ENCODE measurements at regions not wholly inside any gene's neighbourhood (a gene's known extent, or its start where the extent isn't known, plus 50 kb on each side); places are given as distances from the start of the nearest gene placed in this dataset.
"Not testable (repeated sequence)": the region's sequence is repeated elsewhere in the genome, so short reads cannot be mapped to it uniquely, and the experiment has no call there.

GRCh38 chr2:2912731-2913130 is 464.9 kb downstream of the EIPR1 start:
- intact Hi-C loops (cut with DNase I) = no loop called here
- no peak for DNase-seq (ENCODE audit: low spot score)

- intact Hi-C loops (cut with DNase I) = no loop called here
- DNase-seq (ENCODE audit: low spot score) = no peak
Measured at GRCh38 chr2:2912293-2912692, 465.3 kb downstream of the EIPR1 start.

DNA sequence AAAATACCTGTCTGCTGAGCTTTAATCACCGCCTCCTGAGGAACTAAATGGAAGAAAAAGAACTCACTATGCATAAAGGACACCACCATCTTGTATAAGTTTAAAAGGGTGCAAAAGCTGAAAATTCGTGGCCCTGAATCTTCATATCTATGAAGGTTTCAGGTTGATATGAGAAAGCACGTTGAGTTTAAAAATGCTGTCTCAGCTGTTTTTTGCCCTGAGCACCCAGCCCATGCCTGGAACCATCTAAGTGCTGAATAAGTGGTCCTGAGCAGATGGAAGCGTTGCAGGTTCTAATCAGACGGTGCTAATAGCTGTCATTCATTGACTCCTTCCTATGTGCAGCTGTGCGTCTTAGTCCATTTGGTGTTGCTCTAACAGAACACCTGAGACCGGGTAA is 467.4 kb downstream of the EIPR1 start:
- DNase-seq (ENCODE audit: low spot score) = no peak
- intact Hi-C loops (cut with DNase I) = no loop called here

GRCh38 chr2:2909086-2910035 is 468.3 kb downstream of the EIPR1 start:
- DNase-seq (ENCODE audit: low spot score) = no peak
- intact Hi-C loops (cut with DNase I) = no loop called here

DNA sequence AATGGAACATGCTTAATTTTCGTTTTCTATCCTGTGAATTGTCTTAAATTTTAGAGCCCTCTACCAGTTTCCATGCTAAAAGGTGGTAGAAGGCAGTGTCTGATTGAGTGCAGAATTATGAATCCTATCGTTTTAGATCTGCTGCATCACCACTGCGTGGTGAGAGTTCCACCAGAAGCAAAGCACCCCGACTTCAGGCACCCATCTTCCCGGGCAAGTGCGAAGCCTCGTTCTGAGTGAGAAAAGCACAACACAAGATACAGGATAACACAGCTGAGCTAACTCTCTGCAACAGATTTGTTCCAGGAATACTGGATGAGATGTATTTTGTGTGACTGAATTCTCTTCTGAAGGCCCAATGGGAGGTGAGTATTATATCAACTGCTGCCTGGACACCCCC is 471.5 kb downstream of the EIPR1 start:
- DNase-seq (ENCODE audit: low spot score) = no peak
- intact Hi-C loops (cut with DNase I) = no loop called here

- no peak for DNase-seq (ENCODE audit: low spot score)
- intact Hi-C loops (cut with DNase I) = no loop called here
Measured at GRCh38 chr2:2904721-2905350, 472.8 kb downstream of the EIPR1 start.

DNA sequence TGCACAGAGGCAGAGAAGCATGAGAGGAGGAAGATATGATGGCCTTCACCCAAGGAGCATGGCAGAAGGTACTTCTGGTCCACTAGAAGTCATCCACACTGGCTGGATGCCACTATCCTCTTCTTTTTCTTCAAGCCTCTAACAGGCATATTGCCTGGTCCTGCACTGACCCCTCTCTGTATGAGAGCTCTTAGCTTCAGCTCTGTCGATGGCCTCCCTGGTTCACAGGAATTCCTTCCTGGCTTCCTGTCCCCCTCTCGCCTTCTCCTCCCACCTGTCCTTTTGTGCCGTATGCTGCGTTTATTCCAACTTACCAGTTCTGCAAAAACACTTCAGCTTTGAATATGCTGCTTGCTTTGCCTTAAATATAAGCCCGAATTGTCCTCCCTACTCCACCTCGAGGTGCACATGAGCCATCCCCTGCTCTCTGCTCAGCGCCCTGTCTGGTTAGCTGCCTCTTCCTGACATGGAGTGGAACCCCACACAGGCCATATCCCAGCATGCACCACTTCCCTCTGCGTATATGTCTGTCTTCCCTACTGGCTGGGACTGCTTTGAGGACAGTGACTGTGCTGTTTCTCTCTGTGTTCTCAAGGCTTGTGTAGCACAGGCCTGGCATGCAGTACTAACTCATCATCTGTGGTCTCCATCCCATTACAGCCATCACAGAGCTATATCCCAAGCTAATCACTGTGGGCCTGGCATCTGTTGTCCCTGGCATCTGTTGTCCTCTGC is 474.9 kb downstream of the EIPR1 start:
- DNase-seq (ENCODE audit: low spot score) = no peak
- intact Hi-C loops (cut with DNase I) = no loop called here

DNA sequence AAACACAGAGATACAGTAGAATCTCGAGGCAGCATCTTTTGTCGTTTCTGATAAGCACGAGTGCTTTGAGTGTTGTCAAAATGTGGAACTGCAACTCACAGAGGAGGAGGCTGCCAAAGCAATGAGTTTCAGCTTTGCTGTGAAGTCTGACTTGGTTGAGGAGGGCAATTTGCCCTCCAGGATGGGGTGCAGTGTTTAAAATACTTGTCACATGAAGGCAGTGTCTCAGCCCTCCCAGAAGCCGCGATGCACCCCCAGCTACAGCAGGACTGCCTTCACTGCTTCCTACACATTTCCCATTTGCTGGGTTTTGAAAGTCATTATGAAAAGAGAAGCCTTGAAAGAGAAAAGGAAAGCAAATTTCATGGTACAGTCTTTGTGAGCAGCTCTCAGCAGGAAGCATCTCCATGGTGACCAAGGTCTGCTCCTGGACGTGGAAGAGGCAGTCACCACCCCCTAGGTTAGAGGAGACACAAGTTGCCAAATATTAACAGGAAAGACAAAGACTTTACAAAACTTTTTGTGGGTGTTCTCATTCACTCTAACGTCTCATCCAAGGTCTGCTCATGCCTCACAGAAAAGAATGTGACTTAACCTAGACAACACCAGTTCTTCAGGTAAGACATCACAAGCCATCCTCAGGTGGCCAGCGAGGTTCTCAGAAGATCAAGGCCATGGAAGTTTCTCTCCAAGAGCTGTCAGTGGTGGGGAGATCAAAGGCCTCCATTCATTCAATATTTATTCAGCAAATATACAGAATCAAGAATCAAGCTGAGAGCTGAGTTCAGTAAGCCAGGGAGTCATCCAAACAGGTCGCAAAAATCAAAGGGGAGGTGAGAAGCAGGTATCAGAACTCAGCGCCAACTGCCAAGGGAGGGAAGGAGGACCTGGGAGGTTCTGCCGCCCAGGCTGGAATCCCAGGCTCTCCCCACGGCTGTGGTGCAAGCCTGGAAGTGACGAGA is 476.0 kb downstream of the EIPR1 start:
- intact Hi-C loops (cut with DNase I) = no loop called here
- no peak for DNase-seq (ENCODE audit: low spot score)

GRCh38 chr2:2899826-2900225 is 477.8 kb downstream of the EIPR1 start:
- intact Hi-C loops (cut with DNase I) = no loop called here
- DNase-seq (ENCODE audit: low spot score) = no peak

GRCh38 chr2:2898744-2899143 is 478.9 kb downstream of the EIPR1 start:
- no peak for DNase-seq (ENCODE audit: low spot score)
- intact Hi-C loops (cut with DNase I) = no loop called here

- intact Hi-C loops (cut with DNase I) = no loop called here
- no peak for DNase-seq (ENCODE audit: low spot score)
Measured at GRCh38 chr2:2896643-2897042, 481.0 kb downstream of the EIPR1 start.

DNA sequence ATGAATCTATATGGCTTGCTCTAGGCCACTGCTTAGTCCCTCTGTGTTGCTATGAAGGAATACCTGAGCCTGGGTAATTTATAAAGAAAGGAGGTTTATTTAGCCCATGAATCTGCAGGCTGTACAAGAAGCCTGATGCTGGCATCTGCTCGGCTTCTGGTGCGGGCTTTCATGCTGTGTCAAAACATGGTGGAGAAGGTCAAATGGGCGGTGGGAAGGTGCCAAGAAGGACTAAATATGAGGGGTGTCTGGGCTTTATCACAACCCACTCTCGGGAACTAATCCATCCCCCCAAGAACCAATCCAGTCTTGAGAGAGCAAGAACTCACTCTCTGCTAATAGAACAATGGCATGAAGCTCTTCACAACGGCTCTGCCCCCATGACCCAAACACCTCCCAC is 481.6 kb downstream of the EIPR1 start:
- DNase-seq (ENCODE audit: low spot score) = no peak
- intact Hi-C loops (cut with DNase I) = no loop called here

DNA sequence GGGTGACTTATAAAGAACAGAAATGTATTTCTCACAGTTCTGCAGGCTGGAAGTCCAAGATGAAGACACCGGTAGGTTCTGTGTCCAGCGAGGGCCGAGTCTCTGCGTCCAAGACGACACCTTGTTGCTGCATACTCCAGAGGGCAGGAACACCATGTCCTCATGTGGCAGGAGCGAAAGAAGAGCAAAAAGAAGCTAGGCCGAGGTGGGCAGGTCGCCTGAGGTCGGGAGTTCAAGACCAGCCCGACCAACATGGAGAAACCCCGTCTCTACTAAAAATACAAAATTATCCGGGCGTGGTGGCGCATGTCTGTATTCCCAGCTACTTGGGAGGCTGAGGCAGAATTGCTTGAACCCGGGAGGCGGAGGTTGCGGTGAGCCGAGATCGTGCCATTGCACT is 483.6 kb downstream of the EIPR1 start:
- DNase-seq (ENCODE audit: low spot score); intact Hi-C loops (cut with DNase I): not testable (repeated sequence)

DNA sequence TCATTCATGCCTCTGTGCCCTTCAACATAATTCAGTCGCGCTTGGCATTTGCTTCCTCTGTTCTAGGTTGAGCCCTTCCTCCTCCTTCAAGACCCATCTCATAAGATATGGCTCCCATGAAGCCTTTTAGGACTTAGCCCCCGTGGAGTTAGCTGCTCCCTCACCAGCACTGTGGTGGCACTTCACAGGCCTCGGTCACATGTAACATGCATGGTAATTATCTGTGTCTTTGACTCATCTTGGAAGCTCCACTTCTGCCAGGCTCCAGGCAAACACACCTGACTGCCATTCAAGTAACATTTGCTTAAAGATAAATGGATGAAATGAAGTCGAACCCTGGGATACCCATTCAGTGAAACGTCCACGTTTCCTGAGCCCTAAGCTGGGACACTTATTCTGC is 484.7 kb downstream of the EIPR1 start:
- intact Hi-C loops (cut with DNase I) = no loop called here
- no peak for DNase-seq (ENCODE audit: low spot score)

- DNase-seq (ENCODE audit: low spot score) = no peak
- intact Hi-C loops (cut with DNase I) = no loop called here
Measured at GRCh38 chr2:2892378-2892777, 485.2 kb downstream of the EIPR1 start.

- intact Hi-C loops (cut with DNase I) = no loop called here
- DNase-seq (ENCODE audit: low spot score) = no peak
Measured at GRCh38 chr2:2890901-2891300, 486.7 kb downstream of the EIPR1 start.

- intact Hi-C loops (cut with DNase I) = no loop called here
- no peak for DNase-seq (ENCODE audit: low spot score)
Measured at GRCh38 chr2:2890246-2890645, 487.4 kb downstream of the EIPR1 start.

DNA sequence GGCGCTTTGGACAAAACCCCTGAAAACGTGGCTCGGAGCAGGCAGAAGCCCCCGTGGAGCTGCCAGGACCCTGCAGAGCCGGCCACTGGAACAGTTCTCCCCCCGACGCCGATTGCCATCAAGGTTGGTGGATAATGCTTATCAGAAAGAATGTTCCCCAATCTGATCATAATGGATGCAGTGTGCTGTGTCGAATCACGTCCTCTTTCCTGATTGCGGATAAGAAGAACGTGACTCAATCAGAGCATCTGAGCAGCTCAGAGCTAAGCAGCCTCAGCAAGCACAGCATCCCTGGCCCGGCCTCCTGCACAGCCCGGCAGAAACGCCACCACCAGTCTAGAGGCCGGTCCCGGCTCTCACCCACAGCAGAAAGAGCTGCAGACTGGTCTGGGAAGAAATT is 488.0 kb downstream of the EIPR1 start:
- DNase-seq (ENCODE audit: low spot score) = no peak
- intact Hi-C loops (cut with DNase I) = no loop called here

- DNase-seq (ENCODE audit: low spot score) = no peak
Measured at GRCh38 chr2:2889141-2889540, 488.5 kb downstream of the EIPR1 start.

More at GRCh38 chr2:2889141-2889540, 488.5 kb downstream of the EIPR1 start:
- intact Hi-C loops (cut with DNase I) = no loop called here

Data from cardiac septum (tissue), 1 donor.